ENCODE measurements at regions not wholly inside any gene's neighbourhood (a gene's known extent, or its start where the extent isn't known, plus 50 kb on each side); places are given as distances from the start of the nearest gene placed in this dataset.

DNA sequence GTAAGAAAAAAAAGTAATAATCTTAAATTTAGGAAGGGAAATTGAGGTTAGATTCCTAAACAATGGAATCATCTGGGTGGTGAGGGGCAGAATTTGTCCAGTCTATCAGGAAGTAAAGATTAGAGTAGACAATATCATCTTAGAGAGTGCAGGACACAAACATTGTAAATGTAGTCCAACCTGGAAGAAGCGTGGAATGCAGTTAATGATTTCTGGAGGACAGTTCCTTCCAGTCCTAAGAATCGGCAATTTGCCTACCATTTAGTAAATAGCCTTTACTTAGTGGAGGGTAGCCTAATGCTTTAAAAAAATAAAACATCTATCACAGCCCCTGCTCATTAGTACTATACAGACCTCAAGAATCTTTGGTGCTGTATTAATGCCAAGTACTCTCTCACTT is 147.5 kb upstream of the TTC29 start:
- TF ChIP-seq, protein P1, sequence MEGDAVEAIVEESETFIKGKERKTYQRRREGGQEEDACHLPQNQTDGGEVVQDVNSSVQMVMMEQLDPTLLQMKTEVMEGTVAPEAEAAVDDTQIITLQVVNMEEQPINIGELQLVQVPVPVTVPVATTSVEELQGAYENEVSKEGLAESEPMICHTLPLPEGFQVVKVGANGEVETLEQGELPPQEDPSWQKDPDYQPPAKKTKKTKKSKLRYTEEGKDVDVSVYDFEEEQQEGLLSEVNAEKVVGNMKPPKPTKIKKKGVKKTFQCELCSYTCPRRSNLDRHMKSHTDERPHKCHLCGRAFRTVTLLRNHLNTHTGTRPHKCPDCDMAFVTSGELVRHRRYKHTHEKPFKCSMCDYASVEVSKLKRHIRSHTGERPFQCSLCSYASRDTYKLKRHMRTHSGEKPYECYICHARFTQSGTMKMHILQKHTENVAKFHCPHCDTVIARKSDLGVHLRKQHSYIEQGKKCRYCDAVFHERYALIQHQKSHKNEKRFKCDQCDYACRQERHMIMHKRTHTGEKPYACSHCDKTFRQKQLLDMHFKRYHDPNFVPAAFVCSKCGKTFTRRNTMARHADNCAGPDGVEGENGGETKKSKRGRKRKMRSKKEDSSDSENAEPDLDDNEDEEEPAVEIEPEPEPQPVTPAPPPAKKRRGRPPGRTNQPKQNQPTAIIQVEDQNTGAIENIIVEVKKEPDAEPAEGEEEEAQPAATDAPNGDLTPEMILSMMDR (IDR thresholded peaks at IDR 0.05; ENCODE audit: low read length, missing control alignments): no peak
- DNase-seq (ENCODE audit: low read depth): no peak
- no peak overlapping the region for H3K4me3 ChIP-seq (replicated peaks; ENCODE audit: low read depth, low read length)

DNA sequence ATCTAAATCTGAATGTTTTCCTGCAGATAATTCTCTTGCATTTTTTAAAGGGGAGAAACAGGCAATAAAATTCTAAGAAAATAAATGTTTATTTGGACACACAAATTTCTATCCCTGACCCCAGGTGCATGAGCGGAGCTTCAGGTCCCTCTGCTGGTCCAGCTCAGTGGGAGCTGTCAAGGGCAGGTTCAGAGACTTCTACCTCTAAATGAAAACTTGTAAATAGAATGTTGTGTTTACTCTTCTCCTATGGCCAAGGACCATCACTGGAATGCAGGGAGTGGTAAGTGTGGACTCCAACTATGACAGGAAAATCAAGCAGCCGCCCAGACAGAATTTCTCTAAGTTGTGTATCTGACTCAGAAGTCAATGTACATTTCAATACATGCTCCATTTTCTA is 148.6 kb upstream of the TTC29 start:
- no peak for DNase-seq (ENCODE audit: low read depth)
- TF ChIP-seq, protein P1 (IDR thresholded peaks at IDR 0.05; ENCODE audit: low read length, missing control alignments): peak; percentile 25
- H3K4me3 ChIP-seq (replicated peaks; ENCODE audit: low read depth, low read length): no peak overlapping the region

DNA sequence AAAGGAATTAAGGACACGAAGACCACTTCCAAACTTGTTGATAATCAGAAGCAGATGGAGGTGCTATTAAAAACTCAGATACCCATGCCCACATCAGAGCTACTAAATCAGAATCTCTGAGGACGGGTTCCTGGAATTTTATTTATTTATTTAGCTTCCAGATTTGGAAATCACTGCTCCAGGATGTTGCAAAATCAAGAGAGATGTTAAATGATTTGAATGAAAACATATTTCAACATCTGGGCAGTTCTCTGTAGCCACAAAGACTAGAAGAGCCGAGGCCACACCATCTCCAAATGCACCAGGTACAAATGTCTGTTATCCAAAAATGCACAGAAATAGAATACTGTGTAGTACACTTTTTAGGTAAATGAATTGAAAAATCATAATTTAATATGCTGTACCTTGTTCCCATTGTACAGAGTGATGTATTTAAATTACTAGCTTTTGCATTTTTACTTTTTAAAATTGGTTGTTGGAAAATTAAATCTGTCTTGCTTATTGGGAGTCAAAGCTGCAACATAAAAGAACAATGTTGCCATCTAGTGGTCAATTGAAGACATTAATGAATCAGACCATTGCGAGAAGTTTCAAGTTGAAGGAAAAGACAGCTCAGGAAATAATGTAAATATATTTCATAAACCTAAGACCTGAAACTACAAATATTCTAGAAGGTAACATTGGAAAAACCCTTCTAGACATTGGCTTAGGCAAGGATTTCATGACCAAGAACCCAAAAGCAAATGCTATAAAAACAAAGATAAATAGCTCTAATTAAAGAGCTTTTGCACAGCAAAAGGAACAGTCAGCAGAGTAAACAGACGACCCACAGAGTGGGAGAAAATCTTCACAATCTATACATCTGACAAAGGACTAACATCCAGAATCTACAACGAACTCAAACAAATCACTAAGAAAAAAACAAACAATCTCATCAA is 151.3 kb upstream of the TTC29 start:
- H3K4me3 ChIP-seq (replicated peaks; ENCODE audit: low read depth, low read length): no peak overlapping the region
- DNase-seq (ENCODE audit: low read depth): peak; percentile 84
- TF ChIP-seq, protein P1 (IDR thresholded peaks at IDR 0.05; ENCODE audit: low read length, missing control alignments): peak; percentile 52

DNA sequence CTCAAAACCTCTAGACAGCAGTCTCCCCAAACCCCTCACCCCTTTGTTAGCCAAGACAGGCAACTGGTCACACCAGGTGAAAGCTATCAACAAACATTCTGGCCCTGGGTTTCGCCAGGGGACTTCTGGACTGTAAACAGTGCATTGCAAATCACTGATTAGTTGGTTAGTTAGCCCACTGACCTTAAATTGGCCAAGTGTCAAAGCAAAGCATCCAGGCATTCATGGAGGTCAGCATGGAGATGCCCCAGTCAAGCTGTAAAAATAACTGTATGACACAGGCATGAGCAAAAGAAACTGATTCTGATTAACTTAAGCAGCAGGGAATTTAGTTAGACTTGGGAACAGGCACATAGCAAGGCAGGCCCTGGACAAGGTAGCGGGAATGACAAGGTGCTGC is 156.0 kb upstream of the TTC29 start:
- DNase-seq (ENCODE audit: low read depth): no peak

DNA sequence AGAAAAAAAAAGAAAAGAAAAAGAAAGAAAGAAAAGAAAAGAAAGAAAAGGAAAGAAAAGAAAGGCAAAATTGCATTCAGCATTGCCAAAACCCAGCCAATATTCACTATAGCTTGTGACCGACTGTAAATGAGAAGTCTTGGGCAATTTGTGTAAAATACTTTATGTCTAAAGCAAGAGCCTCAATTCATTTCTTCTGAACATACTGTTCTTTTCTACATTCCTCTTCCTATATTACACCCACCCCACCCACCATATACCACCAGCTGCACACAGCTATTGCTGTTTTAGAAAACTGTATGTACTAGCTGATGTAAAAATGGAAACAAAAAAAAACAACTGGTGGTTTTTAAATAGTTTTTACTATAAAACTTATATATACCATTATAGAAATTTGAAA is 156.9 kb upstream of the TTC29 start:
- no peak overlapping the region for H3K4me3 ChIP-seq (replicated peaks; ENCODE audit: low read depth, low read length)
- TF ChIP-seq, protein P1 (IDR thresholded peaks at IDR 0.05; ENCODE audit: low read length, missing control alignments): no peak
- no peak for DNase-seq (ENCODE audit: low read depth)

More for the DNA sequence above, 156.0 kb upstream of the TTC29 start:
- no peak overlapping the region for H3K4me3 ChIP-seq (replicated peaks; ENCODE audit: low read depth, low read length)
- TF ChIP-seq, protein P1 (IDR thresholded peaks at IDR 0.05; ENCODE audit: low read length, missing control alignments): no peak

DNA sequence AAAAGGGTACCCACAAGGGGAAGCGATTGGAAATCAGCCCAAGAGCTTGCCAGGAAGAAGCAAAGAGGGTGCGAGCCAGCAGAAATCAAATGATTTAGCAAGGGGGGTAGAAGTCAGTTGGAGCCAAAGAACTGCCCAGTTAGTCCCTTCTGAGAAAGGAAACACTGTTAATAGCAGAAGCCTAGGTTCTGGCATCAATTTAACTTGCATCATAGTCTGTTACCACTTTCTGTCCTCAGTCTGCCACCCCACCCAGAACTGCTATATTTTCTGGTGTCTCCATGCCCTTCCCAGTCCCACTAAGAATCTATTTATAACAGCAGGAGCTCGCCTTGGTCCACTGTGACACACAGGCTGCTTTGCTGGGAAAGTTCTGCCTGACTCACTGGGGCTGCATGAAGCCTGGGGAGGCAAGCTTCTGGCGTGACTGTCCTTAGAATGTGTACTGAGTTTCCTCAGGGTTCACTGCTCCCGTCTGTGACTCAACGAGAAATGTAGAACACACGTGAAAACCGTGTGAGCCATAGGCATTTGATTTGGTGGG is 157.8 kb upstream of the TTC29 start:
- peak; percentile 96 for DNase-seq (ENCODE audit: low read depth)
- H3K4me3 ChIP-seq (replicated peaks; ENCODE audit: low read depth, low read length): peak overlapping the region; percentile 10
- TF ChIP-seq, protein P1 (IDR thresholded peaks at IDR 0.05; ENCODE audit: low read length, missing control alignments): no peak
